Neural progenitor cell (in vitro differentiated cells): ENCODE measurements at regions not wholly inside any gene's neighbourhood (a gene's known extent, or its start where the extent isn't known, plus 50 kb on each side); places are given as distances from the start of the nearest gene placed in this dataset.

Experiments
- DNase-seq: peaks from one replicate; pipeline ENCODE4 v3.0.0-alpha.2; 2016; ENCODE audit warnings: low spot score
- H2AFZ ChIP-seq: fragments of 200-600 bp; sonication (generic); replicated peaks from 2 replicates; pipeline ENCODE4 v1.6.1; 2016; ENCODE audit warnings: antibody characterized with exemption
- H3F3A ChIP-seq: fragments of 200-600 bp; sonication (generic); 2 replicates; pipeline ENCODE4 v1.6.1; 2016; ENCODE audit warnings: antibody characterized with exemption, low read depth
- H3K27ac ChIP-seq: fragments of 200-600 bp; sonication (generic); 2 replicates; pipeline ENCODE4 v1.5.1; 2016; ENCODE audit warnings: mild to moderate bottlenecking
- H3K27me3 ChIP-seq: fragments of 200-600 bp; sonication (generic); 2 replicates; pipeline ENCODE4 v1.6.1; 2016; ENCODE audit warnings: mild to moderate bottlenecking, moderate library complexity
- H3K36me3 ChIP-seq: fragments of 200-600 bp; sonication (generic); 2 replicates; pipeline ENCODE4 v1.5.1; 2016
- H3K4me1 ChIP-seq: fragments of 200-600 bp; sonication (generic); 2 replicates; pipeline ENCODE4 v1.6.1; 2016; ENCODE audit warnings: mixed run types
- H3K4me2 ChIP-seq: fragments of 200-600 bp; sonication (generic); 2 replicates; pipeline ENCODE4 v1.6.1; 2016
- H3K4me3 ChIP-seq: fragments of 200-600 bp; sonication (generic); 2 replicates; pipeline ENCODE4 v1.5.1; 2016
- H3K79me2 ChIP-seq: fragments of 200-600 bp; sonication (generic); 2 replicates; pipeline ENCODE4 v1.6.1; 2016; ENCODE audit warnings: low read depth
- H3K9ac ChIP-seq: fragments of 200-600 bp; sonication (generic); 2 replicates; pipeline ENCODE4 v1.6.1; 2016
- H3K9me3 ChIP-seq: fragments of 200-600 bp; sonication (generic); 2 replicates; pipeline ENCODE4 v1.5.1; 2016; ENCODE audit warnings: low read depth
- H4K20me1 ChIP-seq: fragments of 200-600 bp; sonication (generic); 2 replicates; pipeline ENCODE4 v1.6.1; 2016; ENCODE audit warnings: low read depth
- H3K27ac Mint-ChIP-seq: 3 replicates; pipeline ENCODE4 v1.8.0; 2021; ENCODE audit warnings: mixed read lengths
- H3K27me3 Mint-ChIP-seq: 2 replicates; pipeline ENCODE4 v1.8.0; 2022; ENCODE audit warnings: low read depth, mild to moderate bottlenecking, inconsistent platforms, moderate library complexity, mixed read lengths; ENCODE audit not compliant: insufficient read depth
- H3K36me3 Mint-ChIP-seq: 3 replicates; pipeline ENCODE4 v1.8.0; 2021; ENCODE audit warnings: mixed read lengths
- H3K4me1 Mint-ChIP-seq: 3 replicates; pipeline ENCODE4 v1.8.0; 2021; ENCODE audit warnings: mixed read lengths
- H3K4me3 Mint-ChIP-seq: 3 replicates; pipeline ENCODE4 v1.8.0; 2021; ENCODE audit warnings: mild to moderate bottlenecking, moderate library complexity, mixed read lengths
- H3K9me3 Mint-ChIP-seq: 3 replicates; pipeline ENCODE4 v1.8.0; 2020; ENCODE audit warnings: mixed read lengths
- CTCF ChIP-seq: fragments of 200-600 bp; sonication (generic); IDR thresholded peaks from 2 replicates; pipeline ENCODE4 v1.5.1; 2017; ENCODE audit warnings: antibody characterized with exemption, mild to moderate bottlenecking
- EZH2 ChIP-seq: fragments of 200-600 bp; sonication (generic); IDR thresholded peaks from 2 replicates; pipeline ENCODE4 v1.6.1; 2017; ENCODE audit warnings: antibody characterized with exemption, mild to moderate bottlenecking, moderate library complexity
- EZH2phosphoT487 ChIP-seq: fragments of 200-600 bp; sonication (generic); IDR thresholded peaks from 2 replicates; pipeline ENCODE4 v1.6.1; 2017; ENCODE audit warnings: antibody characterized with exemption

DNA sequence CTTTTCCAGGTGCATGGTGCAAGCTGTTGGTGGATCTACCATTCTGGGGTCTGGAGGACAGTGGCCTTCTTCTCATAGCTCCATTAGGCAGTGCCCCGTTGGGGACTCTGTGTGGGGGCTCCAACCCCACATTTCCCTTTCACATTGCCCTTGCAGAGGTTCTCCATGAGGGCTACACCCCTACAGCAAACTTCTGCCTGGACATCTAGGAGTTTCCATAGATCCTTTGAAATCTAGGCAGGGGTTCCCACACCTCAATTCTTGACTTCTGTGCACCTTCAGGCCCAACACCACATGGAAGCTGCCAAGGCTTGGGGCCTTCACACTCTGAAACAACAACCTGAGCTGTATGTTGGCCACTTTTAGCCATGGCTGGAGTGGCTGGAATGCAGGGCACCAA lies 282.8 kb upstream of the SASH1 start:
- H3K27me3 ChIP-seq = no peaks in the 10 kb centered on the region
- no peaks in the 10 kb centered on the region for H3K79me2 ChIP-seq
- TF ChIP-seq EZH2 (no peak), EZH2phosphoT487 (no peak), CTCF (no peak)
- H3K4me1 Mint-ChIP-seq = peaks cover 8% of the 10 kb centered on the region
- no peak overlapping the region for H3K9ac ChIP-seq
- no peaks in the 10 kb centered on the region for H3K4me1 ChIP-seq
- no peaks in the 10 kb centered on the region for H3K27me3 Mint-ChIP-seq
- no peak overlapping the region for H3K4me2 ChIP-seq
- no peaks in the 10 kb centered on the region for H4K20me1 ChIP-seq
- H3F3A ChIP-seq = no peaks in the 10 kb centered on the region
- no peaks in the 10 kb centered on the region for H3K9me3 ChIP-seq
- no peak overlapping the region for H3K27ac ChIP-seq
- peaks cover 24% of the 10 kb centered on the region for H3K36me3 Mint-ChIP-seq
- no peak overlapping the region for H2AFZ ChIP-seq
- H3K9me3 Mint-ChIP-seq = peaks cover 71% of the 10 kb centered on the region
- no peaks in the 10 kb centered on the region for H3K36me3 ChIP-seq
- no peak overlapping the region for H3K4me3 Mint-ChIP-seq
- H3K27ac Mint-ChIP-seq = no peak overlapping the region
- DNase-seq = no peak
- H3K4me3 ChIP-seq = no peak overlapping the region

DNA sequence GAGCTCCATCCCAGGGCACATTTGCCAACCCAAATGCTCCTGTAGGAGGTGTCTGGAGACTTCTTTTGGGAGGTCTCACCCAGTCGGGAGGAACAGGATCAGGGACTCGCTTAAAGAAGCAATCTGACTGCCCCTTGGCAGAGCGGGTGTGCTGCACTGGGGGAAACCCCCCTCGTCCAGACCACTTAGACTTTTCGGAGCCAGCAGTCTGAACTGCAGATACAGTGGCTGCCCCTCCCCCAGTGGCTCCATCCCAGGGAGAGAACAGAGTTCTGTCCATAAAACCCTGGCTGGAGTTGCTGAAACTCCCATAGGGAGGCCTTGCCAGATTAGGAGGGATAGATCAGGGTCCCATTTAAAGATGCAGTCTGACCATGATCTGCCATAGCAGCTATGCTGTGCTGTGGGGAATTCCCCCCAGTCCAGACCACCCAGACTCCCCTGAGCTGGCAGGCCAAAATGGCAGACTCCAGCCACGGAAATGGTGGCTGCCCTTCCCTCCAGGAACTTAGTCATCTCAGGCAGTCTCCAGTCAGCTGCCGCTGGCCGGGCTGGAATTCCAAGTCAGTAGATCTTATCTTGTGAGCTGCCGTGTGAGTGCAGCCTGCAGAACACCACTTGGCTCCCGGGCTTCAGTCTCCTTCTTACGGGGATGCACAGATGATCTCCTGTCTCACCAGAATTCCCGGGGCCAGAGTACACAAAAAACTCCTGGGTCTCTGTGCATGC lies 278.1 kb upstream of the SASH1 start:
- H2AFZ ChIP-seq = no peak overlapping the region
- peaks cover 21% of the 10 kb centered on the region for H3K36me3 Mint-ChIP-seq
- H3K4me3 Mint-ChIP-seq = no peak overlapping the region
- no peaks in the 10 kb centered on the region for H3K79me2 ChIP-seq
- H3K27me3 Mint-ChIP-seq = peaks cover 2% of the 10 kb centered on the region
- no peak overlapping the region for H3K9ac ChIP-seq
- H3F3A ChIP-seq = no peaks in the 10 kb centered on the region
- H3K27ac Mint-ChIP-seq = no peak overlapping the region
- H3K4me1 ChIP-seq = no peaks in the 10 kb centered on the region
- no peak overlapping the region for H3K4me2 ChIP-seq
- no peaks in the 10 kb centered on the region for H4K20me1 ChIP-seq
- no peak overlapping the region for H3K27ac ChIP-seq
- no peak for DNase-seq
- no peak for TF ChIP-seq EZH2
- no peak for TF ChIP-seq EZH2phosphoT487
- TF ChIP-seq CTCF = no peak
- H3K9me3 ChIP-seq = no peaks in the 10 kb centered on the region
- no peaks in the 10 kb centered on the region for H3K4me1 Mint-ChIP-seq
- no peaks in the 10 kb centered on the region for H3K27me3 ChIP-seq
- H3K4me3 ChIP-seq = no peak overlapping the region
- H3K9me3 Mint-ChIP-seq = peaks cover 53% of the 10 kb centered on the region
- H3K36me3 ChIP-seq = no peaks in the 10 kb centered on the region

DNA sequence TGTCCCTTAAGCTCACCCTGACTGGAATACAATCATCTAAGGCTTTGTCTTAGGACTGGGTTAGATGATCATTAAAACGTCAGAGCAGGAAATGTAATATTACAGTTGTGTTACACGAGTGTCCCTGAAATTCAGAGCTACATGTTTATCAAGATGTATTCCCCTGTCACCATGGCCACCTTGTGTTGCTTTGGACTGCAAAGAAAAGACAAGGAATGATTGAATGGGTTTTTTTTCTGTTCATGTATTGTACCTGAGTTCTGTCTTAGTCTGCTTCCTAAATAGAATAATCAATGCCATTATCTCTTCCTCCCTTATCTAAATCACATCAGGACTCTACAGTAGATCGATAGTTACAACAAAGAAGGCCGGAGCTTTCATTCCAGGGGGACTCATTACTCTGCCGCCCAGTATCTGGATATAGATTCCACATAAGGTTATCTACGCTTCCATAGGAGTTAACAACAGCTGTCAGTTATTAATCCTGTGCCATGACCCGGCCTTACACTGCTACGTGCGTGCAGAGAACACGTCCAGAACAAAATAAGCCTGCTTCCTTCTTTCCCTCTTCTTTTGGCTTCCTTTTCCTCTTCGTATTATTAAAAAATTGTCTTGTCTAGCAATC lies 274.1 kb upstream of the SASH1 start:
- Histone ChIP-seq H2AFZ (no peak overlapping the region), H3K4me2 (no peak overlapping the region), H3K36me3 (no peaks in the 10 kb centered on the region), H4K20me1 (no peaks in the 10 kb centered on the region), H3K79me2 (no peaks in the 10 kb centered on the region), H3K27ac (no peak overlapping the region), H3F3A (no peaks in the 10 kb centered on the region), H3K27me3 (no peaks in the 10 kb centered on the region), H3K4me1 (no peaks in the 10 kb centered on the region), H3K9me3 (no peaks in the 10 kb centered on the region), H3K4me3 (no peak overlapping the region), H3K9ac (no peak overlapping the region)
- H3K4me1 Mint-ChIP-seq = no peaks in the 10 kb centered on the region
- peaks cover 18% of the 10 kb centered on the region for H3K36me3 Mint-ChIP-seq
- no peak overlapping the region for H3K27ac Mint-ChIP-seq
- H3K9me3 Mint-ChIP-seq = peaks cover 45% of the 10 kb centered on the region
- H3K4me3 Mint-ChIP-seq = no peak overlapping the region
- DNase-seq = no peak
- no peak for TF ChIP-seq EZH2
- no peak for TF ChIP-seq CTCF
- TF ChIP-seq EZH2phosphoT487 = no peak
- peaks cover 2% of the 10 kb centered on the region for H3K27me3 Mint-ChIP-seq
